Stimulated activated CD8-positive, alpha-beta memory T cell treated with anti-CD3 and anti-CD28 coated beads, Interleukin-12 subunit alpha, Interleukin-12 subunit beta, amount 100 ng/mL, for 4 hours (primary cell): ENCODE measurements at regions not wholly inside any gene's neighbourhood (a gene's known extent, or its start where the extent isn't known, plus 50 kb on each side); places are given as distances from the start of the nearest gene placed in this dataset.

Experiments
- DNase-seq: peaks from one replicate; pipeline ENCODE4 v3.0.0-alpha.2; 2020; ENCODE audit warnings: low read depth

DNA sequence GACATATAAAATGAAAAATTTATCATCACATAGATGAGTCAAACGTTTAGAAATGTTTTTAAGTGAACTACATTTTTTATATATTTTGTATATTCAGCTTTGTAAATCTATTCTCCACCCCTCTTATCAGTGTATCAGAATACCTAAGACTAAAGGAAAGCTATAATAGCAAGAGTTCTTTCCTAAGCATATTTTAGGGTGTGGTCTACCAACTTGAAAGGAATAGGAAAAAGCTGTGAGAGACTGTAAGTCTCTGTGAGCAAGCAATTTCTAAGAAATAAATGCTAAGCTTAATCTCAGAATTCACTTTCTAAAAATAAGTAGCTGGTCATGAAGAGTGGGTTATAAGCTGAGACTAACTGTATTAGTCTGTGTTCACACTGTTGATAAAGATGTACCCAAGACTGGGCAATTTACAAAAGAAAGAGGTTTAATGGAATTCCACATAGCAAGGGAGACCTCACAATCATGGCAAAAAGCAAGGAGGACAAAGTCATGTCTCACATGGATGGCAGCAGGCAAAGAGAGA lies 175.4 kb upstream of the PREP start:
- no peak for DNase-seq

- DNase-seq = no peak
These were observed 170.7 kb upstream of the PREP start for GRCh38 chr6:105573556-105573955.

- DNase-seq = no peak
These were observed 170.3 kb upstream of the PREP start for GRCh38 chr6:105573138-105573537.

DNA sequence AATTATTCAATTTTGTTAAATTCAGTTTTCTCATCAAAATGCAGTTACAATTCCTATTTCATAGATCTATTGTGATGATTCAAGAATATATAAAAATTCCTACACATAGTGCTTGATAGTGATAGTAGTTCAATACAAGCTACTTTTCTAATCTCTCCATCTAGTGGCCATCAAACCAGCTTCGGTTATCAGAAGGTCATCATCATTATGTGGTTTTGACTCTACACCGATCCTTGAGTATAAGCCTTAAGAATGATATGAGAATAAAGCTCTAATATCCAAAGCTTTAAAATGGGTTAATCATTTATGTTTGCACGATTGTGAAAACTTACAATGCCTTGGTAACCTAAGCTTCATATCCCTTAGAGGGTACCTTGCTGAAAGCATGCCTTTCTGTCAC lies 167.5 kb upstream of the PREP start:
- DNase-seq = no peak

- DNase-seq = no peak
These were observed 166.8 kb upstream of the PREP start for GRCh38 chr6:105569706-105570105.

DNA sequence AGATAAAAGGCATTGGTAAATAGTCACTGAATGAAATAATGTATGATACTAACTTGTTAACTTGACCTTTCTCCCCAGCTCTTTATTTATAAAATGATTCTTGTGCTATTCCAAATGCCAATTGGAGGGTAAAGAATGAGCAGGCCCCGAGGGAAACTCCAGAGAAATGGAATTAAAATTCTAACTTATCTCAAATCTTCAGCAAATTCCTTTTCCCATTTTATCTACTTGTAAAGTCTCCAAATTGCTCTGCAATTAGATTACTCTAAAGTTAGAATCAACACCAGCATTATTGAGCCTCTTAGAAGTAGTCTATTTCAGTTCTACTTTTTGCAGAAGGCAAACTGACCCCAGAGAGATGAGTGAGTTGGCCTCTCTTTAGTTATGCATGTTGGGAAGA lies 165.9 kb upstream of the PREP start:
- no peak for DNase-seq

- DNase-seq = no peak
These were observed 165.3 kb upstream of the PREP start for GRCh38 chr6:105568142-105568541.

- DNase-seq = no peak
These were observed 164.3 kb upstream of the PREP start for GRCh38 chr6:105567140-105567539.

GRCh38 chr6:105566503-105566902 lies 163.6 kb upstream of the PREP start:
- DNase-seq = no peak

GRCh38 chr6:105564121-105564902 lies 161.4 kb upstream of the PREP start:
- DNase-seq = no peak

- DNase-seq = no peak
These were observed 159.1 kb upstream of the PREP start for GRCh38 chr6:105562027-105562426.

DNA sequence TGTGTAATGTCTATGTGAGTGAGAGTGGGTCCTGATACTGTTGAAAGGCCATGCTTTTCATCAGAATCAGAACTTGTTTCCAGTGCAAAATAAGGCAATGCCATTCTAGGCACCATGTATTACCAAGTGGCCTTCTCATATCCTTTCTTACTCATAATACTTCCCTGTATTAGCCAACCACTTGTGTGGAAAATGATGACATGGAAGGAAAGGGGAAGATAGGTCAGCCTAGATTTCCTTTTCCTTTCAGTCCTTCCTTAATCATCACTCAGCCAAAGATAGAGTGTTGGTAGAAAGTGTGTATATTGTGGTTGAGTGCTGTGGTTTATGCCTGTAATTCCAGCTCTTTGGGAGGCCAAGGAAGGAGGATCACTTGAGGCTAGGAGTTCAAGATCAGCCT lies 158.6 kb upstream of the PREP start:
- no peak for DNase-seq

DNA sequence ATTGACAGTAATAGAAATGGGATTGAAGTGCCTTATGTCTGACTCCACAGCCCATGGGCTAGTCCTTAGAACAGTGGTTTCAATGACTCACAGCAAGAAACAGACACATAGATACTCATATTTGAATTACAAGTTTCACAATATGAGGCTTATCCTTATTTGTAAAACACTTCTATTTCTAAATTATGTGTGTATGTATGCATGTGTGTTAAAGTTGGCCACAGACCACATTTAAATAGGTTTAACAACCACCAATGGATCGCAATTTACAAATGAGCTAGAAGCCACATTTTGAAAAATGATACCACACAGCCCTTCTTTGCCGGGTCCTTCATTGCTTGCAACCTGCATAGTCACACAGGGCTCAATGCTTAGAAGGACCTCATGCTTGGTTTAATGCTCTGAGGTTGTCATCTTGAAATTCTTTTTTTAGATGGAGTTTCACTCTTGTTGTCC lies 157.8 kb upstream of the PREP start:
- no peak for DNase-seq

DNA sequence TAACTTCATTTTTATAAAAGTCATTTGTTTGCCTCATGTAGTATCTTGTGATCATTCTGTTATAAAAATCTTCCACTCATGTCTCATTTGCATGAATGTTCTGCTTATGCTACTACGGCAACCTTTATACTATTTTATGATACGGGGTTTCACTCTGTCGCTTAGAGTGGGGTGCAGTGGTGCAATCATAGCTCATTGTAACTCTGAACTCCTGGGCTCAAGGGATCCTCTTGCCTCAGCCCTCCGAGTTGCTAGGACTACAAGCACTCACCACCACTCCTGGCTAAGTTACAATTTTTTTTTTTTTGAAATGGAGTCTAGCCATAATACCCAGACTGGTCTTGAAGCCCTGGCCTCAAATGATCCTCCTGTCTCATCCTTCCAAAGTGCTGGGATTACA lies 154.4 kb upstream of the PREP start:
- DNase-seq = no peak

- DNase-seq = no peak
These were observed 150.3 kb upstream of the PREP start for GRCh38 chr6:105553171-105553570.

GRCh38 chr6:105550955-105551620 lies 148.2 kb upstream of the PREP start:
- no peak for DNase-seq

DNA sequence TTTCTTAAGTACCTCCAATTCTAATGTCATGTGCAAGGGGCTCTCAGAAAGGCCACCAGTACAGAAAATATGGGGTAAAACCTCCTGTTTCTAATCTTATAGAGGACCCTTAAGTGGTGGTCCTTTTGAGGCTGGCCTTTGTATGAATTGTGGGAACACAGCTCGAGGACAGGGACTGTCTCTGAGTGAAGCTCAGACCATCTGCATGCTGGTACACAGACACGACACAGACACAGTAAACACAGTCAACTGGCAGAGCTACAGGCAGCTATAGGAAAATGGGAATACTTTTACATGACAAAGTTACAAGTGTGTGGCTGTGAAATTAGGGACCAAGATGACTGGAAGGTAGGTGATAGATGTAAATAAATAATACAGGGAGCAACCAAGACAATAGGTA lies 143.9 kb upstream of the PREP start:
- DNase-seq = no peak

GRCh38 chr6:105545947-105546731 lies 143.3 kb upstream of the PREP start:
- no peak for DNase-seq

- DNase-seq = no peak
These were observed 142.5 kb upstream of the PREP start for GRCh38 chr6:105545228-105545920.

DNA sequence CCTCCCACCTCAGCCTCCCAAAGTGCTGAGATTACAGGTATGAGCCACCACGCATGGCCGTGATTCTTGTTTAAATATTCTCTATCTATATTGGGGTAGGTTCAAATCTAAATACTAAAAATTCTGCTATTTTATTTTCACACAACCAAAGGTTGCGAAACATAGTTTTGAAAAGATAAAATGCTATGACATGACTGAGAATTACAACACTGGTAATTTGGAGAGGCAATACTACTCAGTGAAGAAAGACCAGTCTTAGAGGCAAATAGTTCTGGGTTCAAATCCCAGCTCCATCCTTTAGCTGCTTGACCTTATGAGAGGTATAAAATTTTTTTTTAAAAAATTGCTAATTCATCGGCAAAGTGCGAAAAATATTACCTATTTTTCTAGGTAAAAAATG lies 137.0 kb upstream of the PREP start:
- no peak for DNase-seq

DNA sequence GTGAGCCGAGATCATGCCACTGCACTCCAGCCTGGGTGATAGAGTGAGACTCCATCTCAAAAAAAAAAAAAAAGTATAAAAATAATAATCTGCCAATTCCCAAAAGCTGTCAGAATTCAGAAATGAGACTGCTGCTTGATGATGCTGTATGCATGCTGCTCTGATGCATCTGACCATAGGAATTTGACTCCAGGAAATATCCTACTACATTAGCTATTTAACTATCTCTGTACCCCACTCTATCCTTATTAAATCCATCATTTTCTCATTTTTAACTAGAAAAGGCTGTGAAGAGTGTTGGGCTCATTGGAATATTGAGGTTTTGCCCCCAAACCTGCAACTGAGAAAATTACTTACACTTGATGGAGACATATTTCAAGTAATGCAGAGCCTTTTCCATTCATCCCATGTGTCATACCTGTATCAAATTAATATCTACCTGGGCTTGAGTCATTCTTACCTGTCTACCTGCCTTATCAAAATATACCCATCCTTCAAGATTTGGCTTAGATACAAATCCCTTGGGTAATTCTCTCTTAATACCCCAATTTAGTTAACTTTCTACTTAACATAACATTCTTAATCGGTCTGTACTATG lies 135.2 kb upstream of the PREP start:
- no peak for DNase-seq

GRCh38 chr6:105536961-105537360 lies 134.1 kb upstream of the PREP start:
- DNase-seq = no peak
